HEK293T (cell line): ENCODE measurements at regions not wholly inside any gene's neighbourhood (a gene's known extent, or its start where the extent isn't known, plus 50 kb on each side); places are given as distances from the start of the nearest gene placed in this dataset.
A peak's percentile ranks its signal among the peaks of the same experiment; 100 is the strongest.

Experiments
- CTCF ChIA-PET: fragments of 350-600 bp; formaldehyde crosslinking; extraction: SDS; loops from one replicate; lab custom pipeline; 2021; ENCODE audit warnings: antibody characterized with exemption, inconsistent platforms; lab: Yijun Ruan, JAX
- POLR2A ChIA-PET: fragments of 350-600 bp; formaldehyde crosslinking; extraction: SDS; loops from one replicate; lab custom pipeline; 2020; ENCODE audit warnings: antibody characterized with exemption, inconsistent platforms; lab: Yijun Ruan, JAX
- DNase-seq: peaks from one replicate; pipeline ENCODE4 v3.0.0; 2012; ENCODE audit warnings: mixed read lengths; ENCODE audit errors: extremely low spot score
- ARNT ChIP-seq: fragments of 450-650 bp; IDR thresholded peaks from 2 replicates; pipeline ENCODE4 v1.6.1; 2017; ENCODE audit warnings: mild to moderate bottlenecking
- BHLHE40 ChIP-seq: fragments of 450-650 bp; IDR thresholded peaks from 2 replicates; pipeline ENCODE4 v1.6.1; 2016; ENCODE audit warnings: mild to moderate bottlenecking, moderate library complexity, borderline replicate concordance
- CTBP1 ChIP-seq: fragments of 450-650 bp; IDR thresholded peaks from 2 replicates; pipeline ENCODE4 v1.6.1; 2016; ENCODE audit warnings: borderline replicate concordance
- ELF4 ChIP-seq: fragments of 450-650 bp; IDR thresholded peaks from 2 replicates; pipeline ENCODE4 v1.6.1; 2017; ENCODE audit warnings: antibody characterized with exemption
- FOXA1 ChIP-seq: fragments of 450-650 bp; IDR thresholded peaks from 2 replicates; pipeline ENCODE4 v1.6.1; 2016; ENCODE audit warnings: mild to moderate bottlenecking
- FOXK2 ChIP-seq: fragments of 450-650 bp; IDR thresholded peaks from 2 replicates; pipeline ENCODE4 v1.6.1; 2016; ENCODE audit warnings: mild to moderate bottlenecking
- FOXM1 ChIP-seq: fragments of 450-650 bp; IDR thresholded peaks from 2 replicates; pipeline ENCODE4 v1.6.1; 2017; ENCODE audit warnings: mild to moderate bottlenecking, borderline replicate concordance
- HDGF ChIP-seq: fragments of 450-650 bp; IDR thresholded peaks from 2 replicates; pipeline ENCODE4 v1.6.1; 2017; ENCODE audit warnings: antibody characterized with exemption, borderline replicate concordance
- L3MBTL2 ChIP-seq: fragments of 450-650 bp; conservative IDR thresholded peaks from 2 replicates; pipeline ENCODE4 v1.6.1; 2016; ENCODE audit warnings: mild to moderate bottlenecking
- LEF1 ChIP-seq: fragments of 450-650 bp; IDR thresholded peaks from 2 replicates; pipeline ENCODE4 v1.6.1; 2017; ENCODE audit warnings: mild to moderate bottlenecking, borderline replicate concordance
- NFRKB ChIP-seq: fragments of 450-650 bp; IDR thresholded peaks from 2 replicates; pipeline ENCODE4 v1.6.1; 2016; ENCODE audit warnings: mild to moderate bottlenecking, moderate library complexity
- PKNOX1 ChIP-seq: fragments of 450-650 bp; IDR thresholded peaks from 2 replicates; pipeline ENCODE4 v1.6.1; 2016
- SP1 ChIP-seq: fragments of 450-650 bp; IDR thresholded peaks from 2 replicates; pipeline ENCODE4 v1.6.1; 2017
- SUZ12 ChIP-seq: fragments of 450-650 bp; IDR thresholded peaks from 2 replicates; pipeline ENCODE4 v1.6.1; 2016; ENCODE audit warnings: mild to moderate bottlenecking
- TARDBP ChIP-seq: fragments of 450-650 bp; IDR thresholded peaks from 2 replicates; pipeline ENCODE4 v1.6.1; 2016
- ZNF384 ChIP-seq: fragments of 450-650 bp; IDR thresholded peaks from 2 replicates; pipeline ENCODE4 v1.6.1; 2016

GRCh38 chr7:127448566-127448965, 56.1 kb upstream of the ZNF800 start:
- TF ChIP-seq ARNT (no peak), FOXA1 (no peak), ELF4 (no peak), CTBP1 (no peak), HDGF (no peak), TARDBP (no peak), ZNF384 (no peak), FOXM1 (no peak), NFRKB (no peak), SUZ12 (no peak), PKNOX1 (no peak), SP1 (no peak), BHLHE40 (no peak), L3MBTL2 (no peak), FOXK2 (no peak), LEF1 (no peak)
- CTCF ChIA-PET: interaction anchor here (0.8 kb wide), 1 partner anchor 217 kb away, joined by 4 read pairs; no protein-coding TSS in a partner anchor

DNA sequence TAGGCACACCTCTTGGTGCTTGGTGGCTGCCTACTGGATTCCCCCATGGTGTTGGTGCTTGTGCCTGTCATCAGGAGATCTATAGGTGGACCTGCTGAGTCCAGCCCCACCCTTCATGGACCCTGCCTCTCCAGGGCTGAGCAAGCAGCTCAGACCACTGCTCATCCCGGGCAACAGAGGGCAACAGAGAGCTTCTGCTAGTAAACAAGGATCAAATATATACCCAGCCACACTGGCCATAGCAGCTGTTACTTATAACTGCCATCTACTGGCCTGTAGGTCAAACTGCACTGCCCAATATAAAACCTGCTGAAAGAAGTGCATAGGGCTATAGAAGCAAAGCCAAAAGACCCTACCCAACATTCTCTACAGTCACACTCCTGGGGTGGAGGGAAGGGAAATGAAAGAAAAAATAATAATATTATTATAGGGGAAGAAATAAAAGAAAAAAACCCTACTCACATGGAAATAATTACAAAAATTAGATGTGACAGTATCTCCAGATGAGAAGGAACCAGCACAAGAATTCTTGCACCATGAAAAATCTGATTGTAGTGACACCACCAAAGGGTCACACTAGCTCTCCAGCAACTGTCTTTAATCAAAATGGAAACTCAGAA, 54.9 kb upstream of the ZNF800 start:
- ChIA-PET CTCF (interaction anchor here (0.7 to 0.8 kb wide), 2 partner anchors 21 to 216 kb away, joined by 4 read pairs; no protein-coding TSS in a partner anchor), POLR2A (no interaction called here)
- no peak for TF ChIP-seq SP1
- TF ChIP-seq FOXK2: peak; percentile 77; the same call in 1 of the 2 replicates
- DNase-seq: peak; percentile 60

More at GRCh38 chr7:127448566-127448965, 56.1 kb upstream of the ZNF800 start:
- no peak for DNase-seq
- POLR2A ChIA-PET: no interaction called here

- DNase-seq: no peak
- POLR2A ChIA-PET: no interaction called here
- TF ChIP-seq ARNT: no peak
- no peak for TF ChIP-seq SUZ12
- TF ChIP-seq TARDBP: no peak
- no peak for TF ChIP-seq BHLHE40
- TF ChIP-seq HDGF: no peak
- TF ChIP-seq SP1: no peak
- TF ChIP-seq FOXK2: no peak
- no peak for TF ChIP-seq PKNOX1
- no peak for TF ChIP-seq FOXM1
- no peak for TF ChIP-seq CTBP1
- no peak for TF ChIP-seq NFRKB
- CTCF ChIA-PET: interaction anchor here (0.7 kb wide), 1 partner anchor 22 kb away, joined by 4 read pairs; no protein-coding TSS in a partner anchor
Observed at GRCh38 chr7:127446842-127447241, 54.3 kb upstream of the ZNF800 start.
